C4-2B (cell line): ENCODE measurements at regions not wholly inside any gene's neighbourhood (a gene's known extent, or its start where the extent isn't known, plus 50 kb on each side); places are given as distances from the start of the nearest gene placed in this dataset.

Experiments
- H3K27ac ChIP-seq: fragments of 450-650 bp; 2 replicates; pipeline ENCODE4 v1.5.1; 2017
- ZFX ChIP-seq: fragments of 450-650 bp; IDR thresholded peaks from 2 replicates; pipeline ENCODE4 v1.6.1; 2017
- TF ChIP-seq, protein P1 (sequence below): fragments of 450-650 bp; conservative IDR thresholded peaks from 2 replicates; pipeline ENCODE4 v1.5.1; 2017; ENCODE audit warnings: mild to moderate bottlenecking

DNA sequence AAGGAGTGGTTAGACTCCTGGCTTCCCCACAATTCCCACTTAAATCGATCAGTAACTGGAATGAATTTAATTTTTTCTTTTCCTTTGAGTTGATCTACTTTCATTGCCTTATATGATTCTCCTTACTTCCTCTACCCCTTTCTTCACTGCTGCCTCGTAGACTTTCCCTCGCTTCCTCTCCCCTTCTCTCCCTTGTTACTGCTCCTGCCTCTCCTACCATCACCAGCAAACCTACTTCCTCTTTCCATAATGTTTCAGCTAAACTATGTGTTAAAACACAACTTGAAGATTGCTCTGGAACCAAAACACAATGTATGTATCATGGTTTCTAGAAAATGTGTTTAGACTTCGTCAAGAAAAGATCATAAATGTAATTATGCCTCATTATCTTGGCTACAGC lies 132.0 kb upstream of the TET2 start:
- no peak overlapping the region for H3K27ac ChIP-seq
- TF ChIP-seq, protein P1, sequence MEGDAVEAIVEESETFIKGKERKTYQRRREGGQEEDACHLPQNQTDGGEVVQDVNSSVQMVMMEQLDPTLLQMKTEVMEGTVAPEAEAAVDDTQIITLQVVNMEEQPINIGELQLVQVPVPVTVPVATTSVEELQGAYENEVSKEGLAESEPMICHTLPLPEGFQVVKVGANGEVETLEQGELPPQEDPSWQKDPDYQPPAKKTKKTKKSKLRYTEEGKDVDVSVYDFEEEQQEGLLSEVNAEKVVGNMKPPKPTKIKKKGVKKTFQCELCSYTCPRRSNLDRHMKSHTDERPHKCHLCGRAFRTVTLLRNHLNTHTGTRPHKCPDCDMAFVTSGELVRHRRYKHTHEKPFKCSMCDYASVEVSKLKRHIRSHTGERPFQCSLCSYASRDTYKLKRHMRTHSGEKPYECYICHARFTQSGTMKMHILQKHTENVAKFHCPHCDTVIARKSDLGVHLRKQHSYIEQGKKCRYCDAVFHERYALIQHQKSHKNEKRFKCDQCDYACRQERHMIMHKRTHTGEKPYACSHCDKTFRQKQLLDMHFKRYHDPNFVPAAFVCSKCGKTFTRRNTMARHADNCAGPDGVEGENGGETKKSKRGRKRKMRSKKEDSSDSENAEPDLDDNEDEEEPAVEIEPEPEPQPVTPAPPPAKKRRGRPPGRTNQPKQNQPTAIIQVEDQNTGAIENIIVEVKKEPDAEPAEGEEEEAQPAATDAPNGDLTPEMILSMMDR, result no peak
- TF ChIP-seq ZFX, result no peak

DNA sequence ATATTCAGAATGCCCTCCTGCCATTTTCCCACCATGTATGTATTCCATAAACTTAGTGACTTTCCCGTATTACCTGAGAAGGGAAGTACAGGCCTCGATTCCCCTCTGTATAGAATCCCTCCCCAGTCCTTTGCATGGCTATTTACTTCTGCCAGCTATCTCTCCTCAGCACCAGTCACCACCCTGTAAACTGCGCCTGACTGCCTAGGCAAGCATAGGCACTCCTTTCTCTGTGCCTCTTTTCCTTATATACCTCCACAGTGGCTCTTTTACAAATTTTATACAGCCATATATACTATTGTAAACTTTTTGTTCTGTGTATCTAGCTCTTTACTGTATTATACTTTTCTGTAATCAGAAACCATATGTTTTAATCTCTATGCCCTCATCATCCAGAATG lies 130.9 kb upstream of the TET2 start:
- TF ChIP-seq, protein P1, result no peak
- no peak for TF ChIP-seq ZFX
- no peak overlapping the region for H3K27ac ChIP-seq

DNA sequence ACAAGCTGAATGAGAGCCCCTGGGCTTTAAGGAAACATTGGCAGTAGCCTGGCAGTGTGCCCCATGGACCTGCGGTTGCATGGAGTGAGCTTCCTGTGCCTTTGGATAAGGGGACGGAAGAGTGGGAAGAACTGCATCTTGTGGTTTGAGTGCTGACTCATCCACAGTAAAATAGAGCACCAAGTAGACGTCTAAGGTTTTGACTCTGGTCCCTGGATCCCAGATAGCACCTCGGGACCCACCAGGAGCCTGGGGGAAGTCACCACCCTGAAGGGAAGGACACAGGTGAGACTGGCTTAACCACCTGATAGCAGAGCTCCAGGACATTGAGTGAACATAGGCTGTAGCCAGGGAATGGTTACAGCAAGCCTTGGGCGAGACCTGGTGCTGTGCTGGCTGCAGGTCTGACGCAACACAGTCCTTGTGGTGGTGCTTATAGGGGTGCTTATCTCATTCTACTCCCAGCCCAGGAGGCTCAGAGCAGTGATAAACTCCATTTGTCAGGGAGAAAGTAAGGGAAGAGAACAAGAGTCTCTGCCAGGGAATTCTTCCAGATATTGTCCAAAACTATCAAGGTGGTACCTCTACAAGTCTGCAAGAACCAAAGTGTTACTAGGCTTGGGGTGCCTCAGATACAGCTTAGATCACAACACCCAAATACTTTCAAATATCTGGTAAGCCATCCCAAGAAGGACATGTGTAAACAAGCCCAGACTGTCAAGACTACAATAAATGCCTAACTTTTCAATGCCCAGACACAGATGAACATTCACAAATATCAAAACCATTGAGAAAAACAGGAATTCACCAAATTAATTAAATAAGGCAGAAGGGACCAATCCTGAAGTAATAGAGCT lies 123.6 kb upstream of the TET2 start:
- no peak for TF ChIP-seq ZFX
- TF ChIP-seq, protein P1, result no peak
- no peak overlapping the region for H3K27ac ChIP-seq

DNA sequence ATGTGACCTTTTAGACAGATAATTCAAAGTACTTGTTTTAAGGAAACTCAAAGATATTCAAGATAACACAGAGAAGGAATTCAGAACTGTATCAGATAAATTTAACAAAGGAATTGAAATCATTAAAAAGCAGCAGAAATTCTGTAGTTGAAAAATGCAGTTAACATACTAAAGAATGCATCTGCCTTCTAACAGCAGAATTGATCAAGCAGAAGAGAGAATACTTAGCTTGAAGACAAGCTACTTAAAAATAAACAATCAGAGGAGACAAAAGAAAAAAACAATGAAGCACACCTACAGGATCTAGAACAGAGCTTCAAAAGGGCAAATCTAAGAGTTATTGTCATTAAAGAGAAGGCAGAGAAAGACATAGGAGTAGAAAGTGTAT lies 123.0 kb upstream of the TET2 start:
- TF ChIP-seq, protein P1, result no peak
- no peak for TF ChIP-seq ZFX
- no peak overlapping the region for H3K27ac ChIP-seq

DNA sequence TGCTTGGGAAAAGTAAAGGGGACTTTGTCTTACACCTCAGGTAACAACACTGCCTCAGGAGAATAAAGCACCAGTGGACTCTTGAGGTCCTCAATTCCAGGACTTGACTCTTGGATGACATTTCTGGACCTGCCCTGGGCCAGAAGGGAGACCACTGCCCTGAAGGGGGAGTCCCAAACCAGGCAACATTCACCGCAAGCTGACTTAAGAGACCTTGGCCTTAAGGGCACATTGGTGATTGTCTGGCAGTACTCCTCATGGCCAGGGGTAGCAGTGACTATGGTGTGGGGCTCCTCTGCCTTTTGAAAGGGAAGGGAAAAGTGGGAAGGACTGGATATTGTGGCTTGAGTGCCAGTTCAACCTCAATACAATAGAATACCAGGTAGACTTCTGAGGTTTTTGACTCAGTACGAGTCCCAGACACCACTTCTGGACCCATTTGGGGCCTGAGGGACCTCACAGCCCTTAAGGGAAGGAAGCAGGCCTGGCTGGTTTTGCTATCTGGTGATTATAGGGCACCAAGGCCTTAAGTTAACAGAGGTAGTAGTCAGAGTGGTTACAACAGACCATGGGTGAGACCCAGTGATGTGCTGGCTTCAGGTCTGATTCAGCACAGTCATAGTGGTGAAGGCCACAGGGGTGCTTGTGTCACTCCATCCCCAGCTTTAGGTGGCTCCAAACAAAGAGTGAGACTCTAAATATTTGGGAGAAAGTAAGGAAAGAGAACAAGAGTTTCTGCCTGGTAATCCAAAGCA lies 121.2 kb upstream of the TET2 start:
- TF ChIP-seq ZFX, result no peak
- TF ChIP-seq, protein P1, result no peak
- H3K27ac ChIP-seq, result no peak overlapping the region

DNA sequence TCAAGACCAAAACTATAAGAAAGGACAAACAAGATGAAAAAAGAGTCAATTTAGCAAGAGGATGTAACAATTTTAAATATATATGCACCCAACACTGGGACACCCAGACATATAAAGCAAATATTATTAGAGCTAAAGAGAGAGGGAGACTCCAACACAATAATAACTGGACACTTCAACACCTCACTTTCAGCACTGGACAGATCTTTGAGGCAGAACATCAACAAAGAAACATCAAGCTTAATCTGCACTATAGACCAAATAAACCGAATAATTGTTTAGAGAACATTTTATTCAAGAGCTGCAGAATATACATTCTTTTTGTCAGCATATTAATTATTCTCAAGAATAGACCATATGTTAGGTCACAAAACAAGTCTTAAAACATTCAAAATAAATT lies 109.7 kb upstream of the TET2 start:
- no peak overlapping the region for H3K27ac ChIP-seq
- TF ChIP-seq, protein P1, result no peak
- no peak for TF ChIP-seq ZFX

DNA sequence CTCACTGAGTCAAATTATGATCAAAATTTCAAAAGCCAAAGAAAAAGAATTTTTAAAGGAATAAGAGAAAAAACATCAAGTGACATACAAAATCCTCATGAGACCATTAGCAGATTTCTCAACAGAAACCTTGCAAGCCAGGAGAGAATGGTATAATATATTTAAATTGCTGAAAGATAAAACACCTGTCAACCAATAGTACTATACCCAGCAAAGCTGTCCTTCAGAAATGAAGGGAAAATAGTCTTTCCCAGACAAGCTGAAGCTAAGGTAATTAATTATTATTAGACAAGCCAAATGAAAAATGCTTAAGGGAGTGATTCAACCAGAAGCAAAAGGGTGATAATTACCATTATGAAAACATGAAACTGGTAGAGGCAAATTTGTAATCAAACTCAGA lies 104.2 kb upstream of the TET2 start:
- no peak overlapping the region for H3K27ac ChIP-seq
- TF ChIP-seq ZFX, result no peak
- TF ChIP-seq, protein P1, result no peak
